Endodermal cell (in vitro differentiated cells): ENCODE measurements at regions not wholly inside any gene's neighbourhood (a gene's known extent, or its start where the extent isn't known, plus 50 kb on each side); places are given as distances from the start of the nearest gene placed in this dataset.

Experiments
- DNase-seq: peaks from one replicate; pipeline ENCODE4 v3.0.0-alpha.2; 2017
- H3K27ac ChIP-seq: 2 replicates; pipeline ENCODE4 v1.5.1; 2013; ENCODE audit warnings: mild to moderate bottlenecking, low read depth, low read length, moderate library complexity
- H3K27me3 ChIP-seq: 2 replicates; pipeline ENCODE4 v1.6.1; 2013; ENCODE audit warnings: mild to moderate bottlenecking, low read length, moderate library complexity; ENCODE audit not compliant: insufficient read depth, control insufficient read depth, poor library complexity, severe bottlenecking
- H3K36me3 ChIP-seq: 2 replicates; pipeline ENCODE4 v1.7.0; 2013; ENCODE audit warnings: mild to moderate bottlenecking, low read length, moderate library complexity; ENCODE audit not compliant: control insufficient read depth, insufficient read depth
- H3K4me1 ChIP-seq: one replicate; pipeline ENCODE4 v1.7.0; 2013; ENCODE audit warnings: low read length; ENCODE audit not compliant: control insufficient read depth, insufficient read depth
- H3K4me3 ChIP-seq: 2 replicates; pipeline ENCODE4 v1.5.1; 2013; ENCODE audit warnings: mild to moderate bottlenecking, low read length, moderate library complexity
- H3K9ac ChIP-seq: 2 replicates; pipeline ENCODE4 v1.6.1; 2013; ENCODE audit warnings: mild to moderate bottlenecking, low read length, moderate library complexity; ENCODE audit not compliant: poor library complexity, severe bottlenecking; ENCODE audit errors: extremely low read depth
- H3K9me3 ChIP-seq: 2 replicates; pipeline ENCODE4 v1.6.1; 2013; ENCODE audit warnings: mild to moderate bottlenecking, low read length, moderate library complexity; ENCODE audit not compliant: control insufficient read depth
- H3K27ac Mint-ChIP-seq: 2 replicates; pipeline ENCODE4 v1.8.0; 2020; ENCODE audit warnings: mixed read lengths
- H3K27me3 Mint-ChIP-seq: 2 replicates; pipeline ENCODE4 v1.8.0; 2021; ENCODE audit warnings: mild to moderate bottlenecking, mixed read lengths; ENCODE audit not compliant: insufficient read depth
- H3K36me3 Mint-ChIP-seq: 2 replicates; pipeline ENCODE4 v1.8.0; 2020; ENCODE audit warnings: low read depth, mixed read lengths
- H3K4me1 Mint-ChIP-seq: 2 replicates; pipeline ENCODE4 v1.8.0; 2020; ENCODE audit warnings: mixed read lengths
- H3K4me3 Mint-ChIP-seq: 2 replicates; pipeline ENCODE4 v1.8.0; 2020; ENCODE audit warnings: mild to moderate bottlenecking, moderate library complexity, mixed read lengths
- H3K9me3 Mint-ChIP-seq: 2 replicates; pipeline ENCODE4 v1.8.0; 2020; ENCODE audit warnings: mild to moderate bottlenecking, mixed read lengths
- WGBS, 2 experiments: methylation state at CpG; one replicate each; pipeline versions ENCODE4 v1.1.5 to v1.1.7; 2013; ENCODE audit warnings: missing lambda C conversion rate in 2 of 2, mixed read lengths in 1 of 2; ENCODE audit not compliant: insufficient coverage in 1 of 2, insufficient read length in 1 of 2; 5-methylcytosine and 5-hydroxymethylcytosine counted together
- TF ChIP-seq, protein P1 (sequence below): fragments of 200-600 bp; sonication (generic); conservative IDR thresholded peaks from 2 replicates; pipeline ENCODE4 v1.5.0; 2021; ENCODE audit warnings: antibody characterized with exemption, mild to moderate bottlenecking

DNA sequence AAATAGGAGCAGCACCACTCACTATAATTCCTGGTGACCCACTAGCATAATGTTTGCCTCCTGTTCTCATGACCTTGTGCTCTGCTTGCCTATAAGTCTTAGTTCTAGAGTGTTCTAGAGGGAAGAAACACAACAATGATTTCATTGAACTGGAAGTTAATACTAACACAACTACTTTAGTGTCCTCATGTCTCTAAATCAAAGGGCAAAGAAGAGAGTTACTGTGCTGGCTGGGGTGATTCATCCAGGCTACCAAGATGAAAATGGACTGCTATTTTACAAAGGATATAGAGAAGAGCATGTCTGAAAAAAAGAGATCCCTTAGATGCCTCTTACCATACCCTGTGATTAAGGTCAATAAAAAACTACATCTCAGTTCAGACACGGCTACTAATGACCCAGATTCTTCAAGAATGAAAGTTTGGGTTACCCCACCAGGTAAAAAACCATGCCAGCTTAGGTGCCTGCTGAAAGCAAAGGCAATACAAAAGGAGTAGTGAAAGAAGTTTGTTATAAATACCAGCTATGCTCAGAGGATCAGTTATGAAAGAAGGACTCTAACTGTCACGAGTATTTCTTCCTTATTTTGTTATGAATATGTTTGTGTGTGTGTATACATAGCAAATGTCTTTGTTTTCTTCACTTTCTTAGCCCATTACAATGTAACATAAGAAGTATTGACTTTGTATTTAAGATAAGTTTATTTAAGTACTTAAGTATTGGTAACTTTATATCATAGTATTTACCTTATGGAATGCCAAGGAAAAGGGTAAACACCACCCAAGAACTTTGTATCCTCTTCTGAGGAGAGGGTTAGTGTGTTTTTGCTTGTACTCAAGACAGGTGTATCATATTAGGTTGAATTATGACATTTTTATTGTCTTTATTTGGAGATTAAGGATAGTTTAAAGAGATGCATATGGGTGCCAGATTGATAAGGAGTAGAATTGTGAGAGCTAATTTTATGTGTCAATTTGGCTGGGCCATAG is 314.1 kb upstream of the PTGER4 start:
- H3K9ac ChIP-seq, result no peak overlapping the region
- H3K27me3 ChIP-seq, result no peaks in the 10 kb centered on the region
- no peak for DNase-seq
- H3K4me3 ChIP-seq, result no peak overlapping the region
- no peak overlapping the region for H3K4me3 Mint-ChIP-seq
- H3K9me3 Mint-ChIP-seq, result peaks cover 6% of the 10 kb centered on the region
- no peak overlapping the region for H3K27ac Mint-ChIP-seq
- no peaks in the 10 kb centered on the region for H3K36me3 Mint-ChIP-seq
- TF ChIP-seq, protein P1, sequence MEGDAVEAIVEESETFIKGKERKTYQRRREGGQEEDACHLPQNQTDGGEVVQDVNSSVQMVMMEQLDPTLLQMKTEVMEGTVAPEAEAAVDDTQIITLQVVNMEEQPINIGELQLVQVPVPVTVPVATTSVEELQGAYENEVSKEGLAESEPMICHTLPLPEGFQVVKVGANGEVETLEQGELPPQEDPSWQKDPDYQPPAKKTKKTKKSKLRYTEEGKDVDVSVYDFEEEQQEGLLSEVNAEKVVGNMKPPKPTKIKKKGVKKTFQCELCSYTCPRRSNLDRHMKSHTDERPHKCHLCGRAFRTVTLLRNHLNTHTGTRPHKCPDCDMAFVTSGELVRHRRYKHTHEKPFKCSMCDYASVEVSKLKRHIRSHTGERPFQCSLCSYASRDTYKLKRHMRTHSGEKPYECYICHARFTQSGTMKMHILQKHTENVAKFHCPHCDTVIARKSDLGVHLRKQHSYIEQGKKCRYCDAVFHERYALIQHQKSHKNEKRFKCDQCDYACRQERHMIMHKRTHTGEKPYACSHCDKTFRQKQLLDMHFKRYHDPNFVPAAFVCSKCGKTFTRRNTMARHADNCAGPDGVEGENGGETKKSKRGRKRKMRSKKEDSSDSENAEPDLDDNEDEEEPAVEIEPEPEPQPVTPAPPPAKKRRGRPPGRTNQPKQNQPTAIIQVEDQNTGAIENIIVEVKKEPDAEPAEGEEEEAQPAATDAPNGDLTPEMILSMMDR, result no peak
- WGBS, 2 experiments, result 83 to 100% methylated on average over 1 to 2 of the region's 2 CpGs
- no peaks in the 10 kb centered on the region for H3K4me1 Mint-ChIP-seq
- H3K36me3 ChIP-seq, result no peaks in the 10 kb centered on the region
- no peak overlapping the region for H3K27ac ChIP-seq
- H3K4me1 ChIP-seq, result no peaks in the 10 kb centered on the region
- H3K27me3 Mint-ChIP-seq, result no peaks in the 10 kb centered on the region
- H3K9me3 ChIP-seq, result peaks cover 5% of the 10 kb centered on the region

DNA sequence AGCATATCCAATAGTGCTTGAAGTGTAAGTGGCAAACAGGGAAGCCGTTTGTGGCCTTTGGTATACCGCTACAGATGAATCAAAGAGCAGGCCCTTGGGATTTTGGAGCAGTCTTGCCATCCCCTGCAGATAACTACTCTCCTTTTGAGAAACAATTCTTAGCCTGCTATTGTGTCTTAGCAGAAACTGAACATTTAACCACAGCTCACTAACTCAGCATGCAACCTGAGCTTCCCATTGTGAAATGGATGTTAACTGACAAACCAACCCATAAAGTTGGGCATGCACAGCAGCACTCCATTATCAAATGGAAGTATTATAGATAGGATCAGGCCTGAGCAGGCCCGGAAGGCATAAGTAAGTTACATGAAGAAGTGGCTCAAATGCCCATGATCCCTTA is 315.3 kb upstream of the PTGER4 start:
- Histone ChIP-seq H3K4me3 (no peak overlapping the region), H3K27ac (no peak overlapping the region), H3K9ac (no peak overlapping the region), H3K9me3 (peaks cover 5% of the 10 kb centered on the region), H3K27me3 (no peaks in the 10 kb centered on the region), H3K4me1 (no peaks in the 10 kb centered on the region), H3K36me3 (no peaks in the 10 kb centered on the region)
- DNase-seq, result no peak
- peaks cover 6% of the 10 kb centered on the region for H3K9me3 Mint-ChIP-seq
- no peaks in the 10 kb centered on the region for H3K27me3 Mint-ChIP-seq
- H3K36me3 Mint-ChIP-seq, result no peaks in the 10 kb centered on the region
- no peaks in the 10 kb centered on the region for H3K4me1 Mint-ChIP-seq
- 89 to 94% methylated on average over 2 to 3 of the region's 3 CpGs for whole genome bisulfite sequencing, 2 experiments
- TF ChIP-seq, protein P1, result no peak
- no peak overlapping the region for H3K4me3 Mint-ChIP-seq
- no peak overlapping the region for H3K27ac Mint-ChIP-seq

GRCh38 chr5:40361378-40361777 is 318.3 kb upstream of the PTGER4 start:
- H3K27me3 Mint-ChIP-seq, result no peaks in the 10 kb centered on the region
- H3K36me3 Mint-ChIP-seq, result no peaks in the 10 kb centered on the region
- no peaks in the 10 kb centered on the region for H3K4me1 Mint-ChIP-seq

More at GRCh38 chr5:40361378-40361777, 318.3 kb upstream of the PTGER4 start:
- H3K4me1 ChIP-seq, result no peaks in the 10 kb centered on the region
- no peak for DNase-seq
- 100% methylated on average over 2 of the region's 2 CpGs; no CpG with 5 or more reads in 1 of the 2 experiments for WGBS, 2 experiments
- H3K4me3 ChIP-seq, result no peak overlapping the region
- peaks cover 5% of the 10 kb centered on the region for H3K9me3 ChIP-seq
- no peak overlapping the region for H3K27ac ChIP-seq
- H3K27me3 ChIP-seq, result no peaks in the 10 kb centered on the region
- Mint-ChIP-seq H3K9me3 (peaks cover 6% of the 10 kb centered on the region), H3K4me3 (no peak overlapping the region), H3K27ac (no peak overlapping the region)
- H3K36me3 ChIP-seq, result no peaks in the 10 kb centered on the region
- TF ChIP-seq, protein P1, result no peak
- no peak overlapping the region for H3K9ac ChIP-seq
